ENCODE measurements at regions not wholly inside any gene's neighbourhood (a gene's known extent, or its start where the extent isn't known, plus 50 kb on each side); places are given as distances from the start of the nearest gene placed in this dataset.

DNA sequence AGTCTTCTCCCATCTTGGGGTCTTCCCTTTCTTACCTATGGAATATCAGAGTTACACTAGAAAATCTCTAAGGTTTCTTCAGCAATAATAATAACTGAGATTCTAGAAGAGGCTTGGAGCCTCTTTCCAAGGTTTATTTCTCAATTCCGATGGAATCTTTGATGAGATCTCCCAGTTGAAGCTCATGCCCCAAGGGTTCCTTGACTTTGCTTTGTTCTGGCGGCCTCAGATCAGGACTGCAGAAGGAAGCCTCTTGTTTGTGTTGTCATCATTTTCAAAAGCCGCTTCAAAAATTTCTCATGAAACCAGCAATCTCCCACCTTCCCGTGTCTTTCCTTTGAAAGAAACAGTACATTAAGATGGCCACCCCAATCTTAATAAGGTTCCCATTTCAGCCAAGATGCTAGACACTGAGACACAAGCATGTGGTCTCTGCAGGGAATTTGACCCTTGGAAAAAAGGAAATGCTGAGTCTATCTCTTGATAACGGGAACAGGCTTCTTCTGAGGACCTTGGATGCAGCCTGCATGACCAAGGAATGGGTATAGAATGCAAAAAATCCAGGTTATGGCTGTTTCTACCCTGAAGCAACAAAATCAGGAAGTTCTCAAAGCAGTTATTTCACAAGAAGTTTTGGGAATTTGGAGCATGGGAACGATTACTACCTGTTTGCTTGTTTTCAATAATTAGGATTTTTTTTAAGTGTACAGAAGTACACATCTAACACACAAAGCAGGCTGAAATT lies 141.6 kb downstream of the CD24 start:
- peak overlapping the region; percentile 63 for H2AFZ ChIP-seq (ENCODE audit: low read depth, low read length)
- BruUV-seq (replicated peaks), result no TSS peak
- H3K9me3 ChIP-seq (replicated peaks; ENCODE audit: control insufficient read depth, insufficient read depth, low read depth, low read length), result no peaks in the 10 kb centered on the region
- CTCF ChIA-PET (ENCODE audit: low intra/inter-chr PET ratio), result no interaction called here
- intact Hi-C loops (cut with micrococcal nuclease), result loop anchor here (10.0 kb wide), 1 partner anchor 1718 kb away; no protein-coding TSS in a partner anchor
- no peak overlapping the region for H3K27ac ChIP-seq (ENCODE audit: extremely low read depth, low read depth, low read length)
- no peaks in the 10 kb centered on the region for H3K9me1 ChIP-seq (ENCODE audit: control insufficient read depth, insufficient read depth, low read length)
- 44% methylated on average over 6 of the region's 6 CpGs for WGBS (ENCODE audit: insufficient coverage, low coverage, missing lambda C conversion rate)
- H4K20me1 ChIP-seq (replicated peaks; ENCODE audit: control insufficient read depth, insufficient read depth, low read length), result no peaks in the 10 kb centered on the region
- in situ Hi-C loops (cut with MboI), result no loop called here
- no peak overlapping the region for H3K9ac ChIP-seq (ENCODE audit: insufficient read depth in 1 of 2, low read depth in 2 of 2, low read length in 2 of 2)
- TF ChIP-seq E2F8 (IDR thresholded peaks at IDR 0.05; ENCODE audit: low read depth, partially characterized antibody) (no peak), ZNF436 (CRISPR knock-in tag; IDR thresholded peaks at IDR 0.05) (no peak), MYNN (IDR thresholded peaks at IDR 0.05) (no peak), MYNN (CRISPR knock-in tag; IDR thresholded peaks at IDR 0.05) (no peak), ZC3H4 (CRISPR knock-in tag; IDR thresholded peaks at IDR 0.05; ENCODE audit: borderline replicate concordance) (no peak), SRSF1 (IDR thresholded peaks at IDR 0.05; ENCODE audit: low read depth, low read length) (no peak), MLLT1 (IDR thresholded peaks at IDR 0.05) (no peak), IRF2 (CRISPR knock-in tag; IDR thresholded peaks at IDR 0.05) (no peak), KLF1 (tag; IDR thresholded peaks at IDR 0.05) (no peak)
- TF ChIP-seq, protein P1, sequence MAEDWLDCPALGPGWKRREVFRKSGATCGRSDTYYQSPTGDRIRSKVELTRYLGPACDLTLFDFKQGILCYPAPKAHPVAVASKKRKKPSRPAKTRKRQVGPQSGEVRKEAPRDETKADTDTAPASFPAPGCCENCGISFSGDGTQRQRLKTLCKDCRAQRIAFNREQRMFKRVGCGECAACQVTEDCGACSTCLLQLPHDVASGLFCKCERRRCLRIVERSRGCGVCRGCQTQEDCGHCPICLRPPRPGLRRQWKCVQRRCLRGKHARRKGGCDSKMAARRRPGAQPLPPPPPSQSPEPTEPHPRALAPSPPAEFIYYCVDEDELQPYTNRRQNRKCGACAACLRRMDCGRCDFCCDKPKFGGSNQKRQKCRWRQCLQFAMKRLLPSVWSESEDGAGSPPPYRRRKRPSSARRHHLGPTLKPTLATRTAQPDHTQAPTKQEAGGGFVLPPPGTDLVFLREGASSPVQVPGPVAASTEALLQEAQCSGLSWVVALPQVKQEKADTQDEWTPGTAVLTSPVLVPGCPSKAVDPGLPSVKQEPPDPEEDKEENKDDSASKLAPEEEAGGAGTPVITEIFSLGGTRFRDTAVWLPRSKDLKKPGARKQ (CRISPR knock-in tag; IDR thresholded peaks at IDR 0.05), result no peak
- no peaks in the 10 kb centered on the region for H3K36me3 ChIP-seq (ENCODE audit: control insufficient read depth, insufficient read depth, low read length)
- ATAC-seq, result no peak
- H3K4me1 ChIP-seq (replicated peaks in 1 of 2; ENCODE audit: control insufficient read depth in 2 of 2, insufficient read depth in 2 of 2, low read length in 2 of 2), result peaks cover 4 to 24% of the 10 kb centered on the region in 2 experiments
- H3K27me3 ChIP-seq (ENCODE audit: control insufficient read depth in 2 of 2, insufficient read depth in 2 of 2, low read length in 2 of 2), result no peaks in the 10 kb centered on the region
- H3K4me3 ChIP-seq, result no peak overlapping the region
- POLR2A ChIA-PET, result no interaction called here
- H3K4me2 ChIP-seq (ENCODE audit: insufficient read depth, low read length), result no peak overlapping the region
- no peak for FAIRE-seq
- no peaks in the 10 kb centered on the region for H3K79me2 ChIP-seq (ENCODE audit: control insufficient read depth, insufficient read depth, low read length)
- DNase-seq (ENCODE audit: extremely low read depth in 1 of 4, low spot score in 3 of 4), result no peak

All from K562 (cell line).